Right lobe of liver (tissue), 6 donors: ENCODE measurements at regions not wholly inside any gene's neighbourhood (a gene's known extent, or its start where the extent isn't known, plus 50 kb on each side); places are given as distances from the start of the nearest gene placed in this dataset.

Experiments used
- ATAC-seq, 4 donors: fragments of 200-7000 bp; cut with Tn5 transposase; one replicate each; pipeline ENCODE4 v1.9.1; 2020; ENCODE audit warnings: mild to moderate bottlenecking in 4 of 4, moderate library complexity in 4 of 4
- DNase-seq, 3 donors: peaks; one replicate each; pipeline ENCODE4 v3.0.0-alpha.2; 2020
- H3K27ac ChIP-seq, 3 donors: fragments of 200-600 bp; one replicate each; pipeline ENCODE4 v1.8.0; 2022
- H3K27me3 ChIP-seq, 2 donors: fragments of 200-600 bp; one replicate each; pipeline ENCODE4 v1.8.0; 2022
- H3K36me3 ChIP-seq, 4 donors: fragments of 200-600 bp; sonication (generic) in 1 of 4; one replicate each; pipeline versions ENCODE4 v1.5.1 to v1.8.0; 2017 to 2022; ENCODE audit warnings: control low read depth in 1 of 4
- H3K4me1 ChIP-seq, 4 donors: fragments of 200-600 bp; sonication (generic) in 1 of 4; one replicate each; pipeline versions ENCODE4 v1.5.1 to v1.8.0; 2017 to 2022; ENCODE audit warnings: control low read depth in 1 of 4
- H3K4me3 ChIP-seq, 3 donors: fragments of 200-600 bp; one replicate each; pipeline ENCODE4 v1.8.0; 2022
- H3K9me3 ChIP-seq, 4 donors: fragments of 200-600 bp; sonication (generic) in 1 of 4; one replicate each; pipeline versions ENCODE4 v1.5.1 to v1.8.0; 2017 to 2022; ENCODE audit warnings: control low read depth in 1 of 4
- CTCF ChIP-seq, 4 donors: fragments of 200-600 bp in 3 of 4; fragments of 450-650 bp in 1 of 4; IDR thresholded peaks; one replicate each; pipeline versions ENCODE4 v1.5.1 to v1.8.0; 2016 to 2022; ENCODE audit warnings: antibody characterized with exemption in 4 of 4, mild to moderate bottlenecking in 2 of 4
- POLR2A ChIP-seq: fragments of 450-650 bp; IDR thresholded peaks from one replicate; pipeline ENCODE4 v1.6.1; 2017; ENCODE audit warnings: antibody characterized with exemption, mild to moderate bottlenecking
- WGBS: methylation state at CpG from one replicate; pipeline ENCODE4 v1.1.6; 2018; ENCODE audit warnings: low coverage, low lambda C conversion rate; ENCODE audit not compliant: insufficient coverage; ENCODE audit errors: missing lambda C conversion rate; 5-methylcytosine and 5-hydroxymethylcytosine counted together
- intact Hi-C, 2 donors: fragments of 100-400 bp; cut with DNase I; formaldehyde crosslinking; loops; one replicate each; pipeline versions ENCODE4 v1.11.2 to v1.14.1; 2022
- donor health status: DM: no; HTN: yes; CAD: no.
- donor health status: DM: no; HTN: no; CAD: no.
- donor health status: DM: no; HTN: no; CAD: no.
- donor health status: DM: no; HTN: yes; CAD: no.
- donor health status: DM: no; HTN: yes; CAD: no.

GRCh38 chr3:83122774-83123350 lies 1361.4 kb upstream of the GBE1 start:
- DNase-seq (no peak), ATAC-seq (no peak)
- TF ChIP-seq CTCF (IDR thresholded peaks at IDR 0.05) (no peak), POLR2A (no peak)
- Histone ChIP-seq H3K27me3 (no peaks in the 10 kb centered on the region), H3K9me3 (no peaks in the 10 kb centered on the region), H3K36me3 (no peaks in the 10 kb centered on the region), H3K4me1 (no peaks in the 10 kb centered on the region), H3K4me3 (no peak overlapping the region), H3K27ac (no peak overlapping the region)
- 69% methylated on average over 2 of the region's 2 CpGs for WGBS
- intact Hi-C loops: no loop called here

- 14% methylated on average over 4 of the region's 4 CpGs for WGBS
- H3K9me3 ChIP-seq: no peaks in the 10 kb centered on the region
- TF ChIP-seq POLR2A (no peak), CTCF (IDR thresholded peaks at IDR 0.05) (no peak)
- H3K27me3 ChIP-seq: no peaks in the 10 kb centered on the region
- no peaks in the 10 kb centered on the region for H3K36me3 ChIP-seq
- no peak for DNase-seq
- peak overlapping the region in 2 of 3 donors; percentile 9 to 15 for H3K4me3 ChIP-seq
- peak in 3 of 4 donors; percentile 40 to 60 (median 49) for ATAC-seq
- peak overlapping the region; percentile 16 to 86 (median 72) for H3K27ac ChIP-seq
- peaks cover 0 to 18% (median 3%) of the 10 kb centered on the region in 4 donors for H3K4me1 ChIP-seq
- intact Hi-C loops: no loop called here
These were observed 1331.8 kb upstream of the GBE1 start for GRCh38 chr3:83093222-83093572.

GRCh38 chr3:83092521-83093221 lies 1331.2 kb upstream of the GBE1 start:
- Histone ChIP-seq H3K4me3 (peak overlapping the region in 2 of 3 donors; percentile 9 to 15), H3K27ac (peak overlapping the region in 2 of 3 donors; percentile 72 to 86), H3K4me1 (peaks cover 0 to 18% (median 3%) of the 10 kb centered on the region in 4 donors), H3K36me3 (no peaks in the 10 kb centered on the region), H3K9me3 (no peaks in the 10 kb centered on the region), H3K27me3 (no peaks in the 10 kb centered on the region)
- WGBS: 22% methylated on average over 2 of the region's 2 CpGs
- DNase-seq (peak in 2 of 3 donors; percentile 22 to 73), ATAC-seq (peak; percentile 98 to 100 (median 98))
- intact Hi-C loops: no loop called here
- TF ChIP-seq POLR2A (no peak), CTCF (IDR thresholded peaks at IDR 0.05) (no peak)

- H3K27ac ChIP-seq: no peak overlapping the region
- intact Hi-C loops: no loop called here
- ATAC-seq (no peak), DNase-seq (no peak)
- no peaks in the 10 kb centered on the region for H3K27me3 ChIP-seq
- H3K36me3 ChIP-seq: no peaks in the 10 kb centered on the region
- H3K4me1 ChIP-seq: no peaks in the 10 kb centered on the region
- 63% methylated on average over 6 of the region's 6 CpGs for WGBS
- TF ChIP-seq POLR2A: no peak
- TF ChIP-seq CTCF (IDR thresholded peaks at IDR 0.05): no peak
- H3K9me3 ChIP-seq: peaks cover 0 to 3% (median 0%) of the 10 kb centered on the region in 4 donors
- no peak overlapping the region for H3K4me3 ChIP-seq
These were observed 1314.6 kb upstream of the GBE1 start for GRCh38 chr3:83076041-83076440.
